Body of pancreas (tissue), 4 donors: ENCODE measurements at regions not wholly inside any gene's neighbourhood (a gene's known extent, or its start where the extent isn't known, plus 50 kb on each side); places are given as distances from the start of the nearest gene placed in this dataset.

Experiments
- ATAC-seq: fragments of 150-250 bp; one replicate; pipeline ENCODE4 v1.9.1; 2016
- DNase-seq, 4 donors: peaks; one replicate each; pipeline ENCODE4 v3.0.0-alpha.2; 2019
- H3K27ac ChIP-seq, 4 donors: fragments of 200-600 bp; sonication (generic); 1 replicate in 3 of 4; 2 replicates in 1 of 4; pipeline versions ENCODE4 v1.5.1 to v1.6.1; 2016 to 2019; ENCODE audit warnings: mild to moderate bottlenecking in 1 of 4, mixed read lengths in 1 of 4, moderate library complexity in 1 of 4
- H3K27me3 ChIP-seq, 2 donors: fragments of 200-600 bp; sonication (generic); one replicate each; pipeline ENCODE4 v1.6.0; 2016; ENCODE audit warnings: mild to moderate bottlenecking in 1 of 2
- H3K36me3 ChIP-seq, 2 donors: fragments of 200-600 bp; sonication (generic); replicated peaks in 1 of 2; 2 replicates each; pipeline ENCODE4 v1.5.1; 2016; ENCODE audit warnings: low read depth in 2 of 2; ENCODE audit not compliant: insufficient read depth in 1 of 2
- H3K4me1 ChIP-seq: fragments of 200-600 bp; sonication (generic); one replicate; pipeline ENCODE4 v1.6.0; 2016
- H3K4me3 ChIP-seq, 2 donors: fragments of 200-600 bp; sonication (generic); 1 replicate in 1 of 2; 2 replicates in 1 of 2; pipeline ENCODE4 v1.5.1; 2016 to 2019
- H3K9me3 ChIP-seq, 3 donors: fragments of 200-600 bp; sonication (generic); 1 replicate in 2 of 3; 2 replicates in 1 of 3; pipeline ENCODE4 v1.5.1; 2016
- CTCF ChIP-seq, 7 experiments: fragments of 450-650 bp in 4 of 7; fragments of 200-600 bp in 3 of 7; sonication (generic) in 3 of 7; IDR thresholded peaks; one replicate each; pipeline ENCODE4 v1.5.1; 2016 to 2019; ENCODE audit warnings: antibody characterized with exemption in 7 of 7
- POLR2A ChIP-seq, 3 donors: fragments of 450-650 bp; IDR thresholded peaks; one replicate each; pipeline ENCODE4 v1.6.1; 2016; ENCODE audit warnings: antibody characterized with exemption in 3 of 3, mild to moderate bottlenecking in 2 of 3
- WGBS, 2 donors: methylation state at CpG; one replicate each; pipeline ENCODE4 v1.1.5; 2017; 5-methylcytosine and 5-hydroxymethylcytosine counted together
- intact Hi-C: fragments of 100-400 bp; cut with DNase I; formaldehyde crosslinking; loops from one replicate; pipeline ENCODE4 v1.15.1; 2023

DNA sequence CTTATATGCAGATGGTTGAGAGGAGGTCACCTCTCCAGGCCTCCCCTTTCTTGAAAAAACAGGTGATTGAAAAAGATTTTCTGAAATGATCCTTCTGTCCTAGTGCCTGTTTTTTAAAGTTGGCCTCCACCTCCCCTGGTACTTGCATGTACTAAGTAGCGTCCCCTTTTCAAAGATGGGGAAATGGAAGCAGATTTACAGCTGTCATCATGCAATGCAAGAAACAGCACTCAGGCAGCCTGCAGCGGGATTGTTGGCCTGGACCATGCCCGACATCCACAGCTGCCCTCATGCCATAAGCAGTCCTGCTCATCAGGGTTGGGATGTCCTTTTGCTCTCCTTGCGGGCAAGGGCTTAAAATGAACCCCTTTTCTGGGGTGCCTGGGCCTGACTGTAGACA is 127.2 kb upstream of the MGMT start:
- 77 to 84% methylated on average over 1 to 4 of the region's 4 CpGs for WGBS, 2 donors
- H3K4me1 ChIP-seq: no peaks in the 10 kb centered on the region
- ATAC-seq (no peak), DNase-seq (no peak)
- no peaks in the 10 kb centered on the region for H3K36me3 ChIP-seq
- no peak overlapping the region for H3K4me3 ChIP-seq
- intact Hi-C loops: no loop called here
- no peaks in the 10 kb centered on the region for H3K9me3 ChIP-seq
- no peak for TF ChIP-seq POLR2A (IDR thresholded peaks at IDR 0.05)
- TF ChIP-seq CTCF (IDR thresholded peaks at IDR 0.05): no peak
- no peak overlapping the region for H3K27ac ChIP-seq
- H3K27me3 ChIP-seq: no peaks in the 10 kb centered on the region

DNA sequence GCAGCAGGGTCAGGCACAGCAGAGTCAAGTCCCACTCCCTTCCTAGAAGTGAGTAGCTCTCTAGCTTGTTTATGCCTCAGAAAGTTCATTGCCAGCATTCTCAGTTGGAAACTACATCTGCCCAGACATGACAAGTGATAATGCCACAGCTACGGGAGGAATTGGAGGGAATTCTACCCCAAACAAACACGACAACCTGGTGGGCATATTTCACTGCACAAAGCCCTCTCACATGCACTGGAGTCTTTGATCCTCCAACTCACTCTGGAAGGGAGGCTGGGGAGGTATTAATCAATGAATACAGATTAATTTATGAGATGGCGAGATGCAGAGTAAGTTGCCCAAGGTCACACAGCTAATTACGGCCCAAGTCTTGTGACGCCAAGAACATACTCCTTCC is 126.0 kb upstream of the MGMT start:
- intact Hi-C loops: no loop called here
- TF ChIP-seq POLR2A (IDR thresholded peaks at IDR 0.05) (no peak), CTCF (IDR thresholded peaks at IDR 0.05) (no peak)
- DNase-seq: no peak
- H3K27me3 ChIP-seq: no peaks in the 10 kb centered on the region
- H3K27ac ChIP-seq: no peak overlapping the region
- WGBS, 2 donors: 14 to 37% methylated on average over 5 of the region's 5 CpGs
- ATAC-seq: no peak
- H3K4me1 ChIP-seq: no peaks in the 10 kb centered on the region
- H3K4me3 ChIP-seq: no peak overlapping the region
- H3K36me3 ChIP-seq: no peaks in the 10 kb centered on the region
- H3K9me3 ChIP-seq: no peaks in the 10 kb centered on the region

GRCh38 chr10:129342385-129342784 is 124.7 kb upstream of the MGMT start:
- Histone ChIP-seq H3K9me3 (no peaks in the 10 kb centered on the region), H3K27me3 (no peaks in the 10 kb centered on the region), H3K36me3 (no peaks in the 10 kb centered on the region), H3K27ac (no peak overlapping the region), H3K4me3 (no peak overlapping the region), H3K4me1 (no peaks in the 10 kb centered on the region)
- ATAC-seq (no peak), DNase-seq (no peak)
- TF ChIP-seq POLR2A (IDR thresholded peaks at IDR 0.05) (no peak), CTCF (IDR thresholded peaks at IDR 0.05) (no peak)
- WGBS, 2 donors: 44 to 47% methylated on average over 2 of the region's 2 CpGs
- intact Hi-C loops: no loop called here

GRCh38 chr10:129343141-129343540 is 123.9 kb upstream of the MGMT start:
- intact Hi-C loops: no loop called here

More at GRCh38 chr10:129343141-129343540, 123.9 kb upstream of the MGMT start:
- no peak overlapping the region for H3K4me3 ChIP-seq
- H3K27me3 ChIP-seq: no peaks in the 10 kb centered on the region
- 69 to 71% methylated on average over 9 of the region's 9 CpGs for WGBS, 2 donors
- no peak for DNase-seq
- H3K36me3 ChIP-seq: no peaks in the 10 kb centered on the region
- ATAC-seq: no peak
- no peaks in the 10 kb centered on the region for H3K9me3 ChIP-seq
- no peaks in the 10 kb centered on the region for H3K4me1 ChIP-seq
- TF ChIP-seq POLR2A (IDR thresholded peaks at IDR 0.05) (no peak), CTCF (IDR thresholded peaks at IDR 0.05) (no peak)
- H3K27ac ChIP-seq: no peak overlapping the region
